Ovary (tissue), 7 donors: ENCODE measurements at regions not wholly inside any gene's neighbourhood (a gene's known extent, or its start where the extent isn't known, plus 50 kb on each side); places are given as distances from the start of the nearest gene placed in this dataset.

Source experiments
- DNase-seq, 5 donors: peaks; one replicate each; pipeline ENCODE4 v3.0.0-alpha.2; 2019 to 2020
- H3K27ac ChIP-seq, 2 donors: fragments of 200-600 bp; one replicate each; pipeline versions ENCODE4 v1.5.1 to v1.8.0; 2019 to 2022
- H3K27me3 ChIP-seq: fragments of 200-600 bp; one replicate; pipeline ENCODE4 v1.8.0; 2022
- H3K36me3 ChIP-seq: fragments of 200-600 bp; sonication (generic); one replicate; pipeline ENCODE4 v1.5.1; 2019
- H3K4me1 ChIP-seq: one replicate; pipeline ENCODE4 v1.8.1; 2013; ENCODE audit warnings: mild to moderate bottlenecking, moderate library complexity; ENCODE audit not compliant: insufficient read depth
- H3K4me3 ChIP-seq: fragments of 200-600 bp; sonication (generic); one replicate; pipeline ENCODE4 v1.5.1; 2017
- H3K9me3 ChIP-seq, 2 donors: fragments of 200-600 bp in 1 of 2; sonication (generic) in 1 of 2; one replicate each; pipeline versions ENCODE4 v1.5.1 to v1.8.1; 2013 to 2019; ENCODE audit warnings: mild to moderate bottlenecking in 1 of 2, moderate library complexity in 1 of 2
- EP300 ChIP-seq: sonication (generic); formaldehyde crosslinking; IDR thresholded peaks from one replicate; pipeline ENCODE4 v1.6.1; 2017; ENCODE audit warnings: antibody characterized with exemption
- POLR2A ChIP-seq: fragments of 450-650 bp; IDR thresholded peaks from one replicate; pipeline ENCODE4 v1.6.1; 2017; ENCODE audit warnings: antibody characterized with exemption, mild to moderate bottlenecking, moderate library complexity
- WGBS, 3 donors: extraction: QIAGEN DNeasy Blood & Tissue Kit in 1 of 3; methylation state at CpG; one replicate each; pipeline versions ENCODE4 v1.1.5 to v1.1.7; 2013 to 2017; 5-methylcytosine and 5-hydroxymethylcytosine counted together
- intact Hi-C, 4 donors: fragments of 100-400 bp; cut with DNase I; formaldehyde crosslinking; loops; one replicate each; pipeline versions ENCODE4 v1.11.0 to v1.15.1; 2022 to 2023
- TF ChIP-seq, protein P1 (sequence below), 3 donors: fragments of 450-650 bp in 2 of 3; fragments of 200-600 bp in 1 of 3; IDR thresholded peaks; one replicate each; pipeline versions ENCODE4 v1.5.1 to v1.8.0; 2016 to 2022; ENCODE audit warnings: antibody characterized with exemption in 3 of 3, mild to moderate bottlenecking in 1 of 3
- donor health status: DM: no; HTN: no; CAD: no; lungs with moderate emphysema.
- donor health status: DM: no; HTN: no; CAD: no.
- donor health status: Bipolar disorder and iron deficiency.
- donor health status: DM: no; HTN: no; CAD: no.
- donor health status: DM: yes; HTN: yes; CAD: no.

DNA sequence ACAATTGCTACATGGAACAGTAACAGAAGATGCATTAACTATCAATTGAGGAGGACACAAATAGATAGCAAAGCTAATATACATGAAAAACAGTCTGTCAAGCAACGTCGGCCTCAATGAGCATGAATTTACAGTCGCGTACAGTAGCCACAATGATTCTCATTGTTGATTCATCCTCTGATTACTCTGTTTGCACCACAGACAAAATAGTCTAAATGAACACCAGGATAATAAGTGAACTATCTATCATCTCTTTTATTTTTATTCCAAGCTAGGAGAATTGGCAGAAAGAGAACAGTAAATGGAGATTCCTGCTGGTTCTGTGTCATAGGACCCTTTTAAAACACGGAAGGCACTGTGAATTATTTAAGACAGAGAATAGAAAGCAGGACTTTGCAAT lies 108.5 kb downstream of the EVX1 start:
- Histone ChIP-seq H3K9me3 (no peaks in the 10 kb centered on the region), H3K4me1 (peaks cover 2% of the 10 kb centered on the region), H3K27me3 (no peaks in the 10 kb centered on the region), H3K4me3 (no peak overlapping the region), H3K27ac (no peak overlapping the region), H3K36me3 (no peaks in the 10 kb centered on the region)
- TF ChIP-seq EP300 (no peak), POLR2A (no peak)
- TF ChIP-seq, protein P1, sequence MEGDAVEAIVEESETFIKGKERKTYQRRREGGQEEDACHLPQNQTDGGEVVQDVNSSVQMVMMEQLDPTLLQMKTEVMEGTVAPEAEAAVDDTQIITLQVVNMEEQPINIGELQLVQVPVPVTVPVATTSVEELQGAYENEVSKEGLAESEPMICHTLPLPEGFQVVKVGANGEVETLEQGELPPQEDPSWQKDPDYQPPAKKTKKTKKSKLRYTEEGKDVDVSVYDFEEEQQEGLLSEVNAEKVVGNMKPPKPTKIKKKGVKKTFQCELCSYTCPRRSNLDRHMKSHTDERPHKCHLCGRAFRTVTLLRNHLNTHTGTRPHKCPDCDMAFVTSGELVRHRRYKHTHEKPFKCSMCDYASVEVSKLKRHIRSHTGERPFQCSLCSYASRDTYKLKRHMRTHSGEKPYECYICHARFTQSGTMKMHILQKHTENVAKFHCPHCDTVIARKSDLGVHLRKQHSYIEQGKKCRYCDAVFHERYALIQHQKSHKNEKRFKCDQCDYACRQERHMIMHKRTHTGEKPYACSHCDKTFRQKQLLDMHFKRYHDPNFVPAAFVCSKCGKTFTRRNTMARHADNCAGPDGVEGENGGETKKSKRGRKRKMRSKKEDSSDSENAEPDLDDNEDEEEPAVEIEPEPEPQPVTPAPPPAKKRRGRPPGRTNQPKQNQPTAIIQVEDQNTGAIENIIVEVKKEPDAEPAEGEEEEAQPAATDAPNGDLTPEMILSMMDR (IDR thresholded peaks at IDR 0.05): no peak
- DNase-seq: no peak
- intact Hi-C loops: no loop called here
- 70 to 78% (median 75%) methylated on average over 5 of the region's 5 CpGs for WGBS, 3 donors

DNA sequence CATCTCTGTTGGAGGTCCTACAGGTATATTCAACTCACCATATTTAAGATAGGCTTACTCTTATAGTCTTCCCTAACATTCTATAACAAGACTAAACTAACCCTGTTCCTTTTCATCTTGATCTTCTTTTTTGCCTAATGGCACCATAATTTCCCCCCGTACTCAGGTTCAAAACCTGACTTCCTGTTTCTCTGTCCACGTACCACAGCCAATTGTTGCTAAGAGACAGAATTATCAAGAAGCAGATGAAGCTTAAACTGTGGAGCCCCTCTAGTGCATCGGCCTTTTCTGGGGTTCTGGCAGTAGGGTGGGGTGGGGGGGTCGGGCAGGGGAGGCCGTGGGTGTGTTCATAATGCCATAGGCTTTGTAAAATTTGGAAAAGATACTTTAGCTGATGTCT lies 109.2 kb downstream of the EVX1 start:
- intact Hi-C loops: no loop called here
- H3K27me3 ChIP-seq: no peaks in the 10 kb centered on the region
- H3K4me1 ChIP-seq: peaks cover 2% of the 10 kb centered on the region
- no peak overlapping the region for H3K27ac ChIP-seq
- TF ChIP-seq POLR2A (no peak), EP300 (no peak)
- TF ChIP-seq, protein P1 (IDR thresholded peaks at IDR 0.05): no peak
- no peak for DNase-seq
- no peaks in the 10 kb centered on the region for H3K36me3 ChIP-seq
- H3K4me3 ChIP-seq: no peak overlapping the region
- H3K9me3 ChIP-seq: no peaks in the 10 kb centered on the region
- WGBS, 3 donors: 64 to 72% (median 68%) methylated on average over 5 of the region's 5 CpGs

DNA sequence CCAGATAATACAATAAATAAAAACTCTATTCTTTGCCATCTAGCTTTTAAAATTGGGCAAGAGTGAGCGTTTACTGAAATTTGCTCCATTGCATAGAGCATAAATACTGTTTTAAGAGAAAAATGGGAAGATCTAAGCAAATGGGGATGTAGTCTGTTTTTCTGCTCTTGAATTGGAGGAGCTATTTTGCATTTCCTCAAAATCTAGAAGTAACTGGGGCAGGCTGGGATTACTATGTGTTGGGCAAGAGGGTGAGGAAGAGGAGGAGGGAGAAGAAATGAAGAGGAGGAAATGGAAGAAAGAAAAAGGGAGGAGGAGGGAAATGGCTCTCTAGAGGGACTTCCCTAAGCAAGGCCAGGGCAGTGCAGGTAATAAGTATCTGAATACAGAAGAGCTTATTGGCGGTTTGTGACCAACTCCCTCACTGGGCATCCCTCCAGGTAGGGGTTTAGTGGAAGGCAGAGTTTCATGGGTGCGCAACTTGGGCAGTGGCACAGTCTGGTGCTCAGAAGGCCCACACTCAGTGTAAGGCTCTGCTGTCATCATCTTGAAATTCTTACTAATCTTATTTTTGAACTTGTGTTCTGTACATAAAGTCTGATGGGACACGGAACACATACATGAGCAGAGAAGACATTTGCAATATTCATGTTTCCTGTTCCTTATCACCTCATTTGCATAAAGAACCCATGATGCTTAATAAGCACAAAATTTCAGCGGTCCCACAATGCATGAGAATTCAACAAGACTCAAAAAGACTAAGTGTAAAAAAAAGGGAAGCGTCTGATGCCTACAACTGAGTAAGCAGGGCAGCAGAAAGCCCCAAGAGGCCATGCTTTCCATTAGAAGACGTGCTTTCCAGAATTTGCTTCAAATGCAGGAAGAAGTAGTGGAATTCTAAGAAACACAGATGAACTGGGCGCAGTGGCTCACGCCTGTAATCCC lies 116.9 kb downstream of the EVX1 start:
- Histone ChIP-seq H3K27ac (no peak overlapping the region), H3K27me3 (no peaks in the 10 kb centered on the region), H3K4me3 (no peak overlapping the region), H3K36me3 (no peaks in the 10 kb centered on the region), H3K4me1 (peaks cover 4% of the 10 kb centered on the region), H3K9me3 (no peaks in the 10 kb centered on the region)
- 90 to 93% (median 93%) methylated on average over 9 of the region's 9 CpGs for WGBS, 3 donors
- intact Hi-C loops: no loop called here
- DNase-seq: no peak
- TF ChIP-seq, protein P1 (IDR thresholded peaks at IDR 0.05): no peak
- TF ChIP-seq EP300: no peak

DNA sequence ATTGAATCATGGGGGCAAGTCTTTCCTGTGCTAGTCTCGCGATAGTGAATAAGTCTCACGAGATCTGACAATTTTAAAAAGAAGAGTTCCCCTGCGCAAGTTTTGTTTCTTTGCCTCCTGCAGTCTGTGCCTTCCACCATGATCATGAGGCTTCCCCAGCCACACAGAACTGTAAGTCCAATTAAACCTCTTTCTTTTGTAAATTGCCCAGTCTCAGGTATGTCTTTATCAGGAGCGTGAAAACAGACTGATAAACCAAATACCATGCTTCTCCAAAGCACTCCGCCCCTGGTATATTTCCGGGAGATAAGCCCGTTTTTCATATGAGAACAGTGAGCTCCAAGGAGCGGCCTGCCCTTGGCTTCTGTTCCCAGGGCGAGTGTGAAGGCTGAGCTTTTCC lies 118.9 kb downstream of the EVX1 start:
- Histone ChIP-seq H3K36me3 (no peaks in the 10 kb centered on the region), H3K9me3 (no peaks in the 10 kb centered on the region), H3K4me1 (peaks cover 9% of the 10 kb centered on the region), H3K4me3 (no peak overlapping the region), H3K27me3 (no peaks in the 10 kb centered on the region), H3K27ac (no peak overlapping the region)
- intact Hi-C loops: no loop called here
- WGBS, 3 donors: 43 to 63% (median 53%) methylated on average over 10 of the region's 10 CpGs
- TF ChIP-seq, protein P1 (IDR thresholded peaks at IDR 0.05): no peak
- TF ChIP-seq EP300 (no peak), POLR2A (no peak)
- peak in 4 of 5 donors; percentile 15 to 39 (median 23) for DNase-seq
